Panc1 (cell line): ENCODE measurements at regions not wholly inside any gene's neighbourhood (a gene's known extent, or its start where the extent isn't known, plus 50 kb on each side); places are given as distances from the start of the nearest gene placed in this dataset.

Source experiments
- ATAC-seq: fragments of 200-7000 bp; cut with Tn5 transposase; 2 replicates; pipeline ENCODE4 v1.9.1; 2020; ENCODE audit warnings: mild to moderate bottlenecking, moderate library complexity
- BruUV-seq: library from RNA; stranded (reverse); fragments of 400-500 nt; replicated peaks from 2 replicates; lab custom pipeline; 2021; lab: Mats Ljungman, UMichigan
- CTCF ChIA-PET: fragments of 300-600 bp; sonication (Branson Sonifier 250); formaldehyde crosslinking; loops from one replicate; lab custom pipeline; 2022; ENCODE audit warnings: antibody characterized with exemption; lab: Charles Lee
- POLR2A ChIA-PET: fragments of 300-600 bp; sonication (Branson Sonifier 250); formaldehyde crosslinking; loops from one replicate; lab custom pipeline; 2022; ENCODE audit warnings: antibody characterized with exemption; lab: Charles Lee
- DNase-seq: peaks from one replicate; pipeline ENCODE4 v3.0.0-alpha.2; 2010; ENCODE audit warnings: low read depth, low spot score
- H3K27ac ChIP-seq: 2 replicates; pipeline ENCODE4 v1.5.1; 2011; ENCODE audit warnings: mild to moderate bottlenecking, low read length, inconsistent platforms
- H3K27me3 ChIP-seq: fragments of 200-500 bp; sonication (Bioruptor generic); 2 replicates; pipeline ENCODE4 v1.6.0; 2014; ENCODE audit warnings: low read length, inconsistent platforms; ENCODE audit not compliant: control insufficient read depth, insufficient read depth
- H3K36me3 ChIP-seq: fragments of 200-500 bp; sonication (Bioruptor generic); 2 replicates; pipeline ENCODE4 v1.5.1; 2014; ENCODE audit warnings: inconsistent platforms, mild to moderate bottlenecking, low read length, moderate library complexity; ENCODE audit not compliant: control insufficient read depth, insufficient read depth
- H3K4me1 ChIP-seq: 2 replicates; pipeline ENCODE4 v1.5.1; 2011; ENCODE audit warnings: inconsistent platforms, mild to moderate bottlenecking, low read length, moderate library complexity; ENCODE audit not compliant: control insufficient read depth, insufficient read depth
- H3K4me3 ChIP-seq, 2 experiments: 2 replicates each; pipeline ENCODE4 v1.5.1; 2011 to 2012; ENCODE audit warnings: low read depth in 2 of 2, low read length in 2 of 2, mild to moderate bottlenecking in 2 of 2, inconsistent platforms in 1 of 2, moderate library complexity in 1 of 2
- H3K9me3 ChIP-seq: fragments of 200-500 bp; sonication (Bioruptor generic); 2 replicates; pipeline ENCODE4 v1.5.1; 2014; ENCODE audit warnings: low read depth, mild to moderate bottlenecking, inconsistent platforms, low read length, moderate library complexity; ENCODE audit not compliant: control insufficient read depth, insufficient read depth
- POLR2AphosphoS5 ChIP-seq: IDR thresholded peaks from 2 replicates; pipeline ENCODE4 v1.6.1; 2012; ENCODE audit warnings: mild to moderate bottlenecking, low read depth, low read length, moderate library complexity
- SIN3A ChIP-seq: IDR thresholded peaks from 2 replicates; pipeline ENCODE4 v1.6.1; 2012; ENCODE audit warnings: low read depth, mild to moderate bottlenecking, low read length, moderate library complexity, borderline replicate concordance; ENCODE audit not compliant: insufficient read depth
- TCF7L2 ChIP-seq: IDR thresholded peaks from 2 replicates; pipeline ENCODE4 v1.6.1; 2011; ENCODE audit warnings: mild to moderate bottlenecking, low read depth, low read length, inconsistent platforms
- in situ Hi-C: cut with HindIII; loops from 2 replicates; pipeline ENCODE4 v1.10.0; 2016; ENCODE audit warnings: low sequenced_read_pairs, low pct_unique_long_range_greater_than_20kb
- intact Hi-C: fragments of 100-400 bp; cut with micrococcal nuclease; formaldehyde crosslinking; loops from one replicate; pipeline ENCODE4 v1.10.0; 2022; ENCODE audit not compliant: unreplicated experiment
- TF ChIP-seq, protein P1 (sequence below): fragments of 450-650 bp; IDR thresholded peaks from 2 replicates; pipeline ENCODE4 v1.5.1; 2017; ENCODE audit warnings: mild to moderate bottlenecking
- TF ChIP-seq, protein P2 (sequence below), 2 experiments: IDR thresholded peaks; 2 replicates each; pipeline ENCODE4 v1.6.1; 2011 to 2012; ENCODE audit warnings: low read depth in 2 of 2, control low read depth in 1 of 2, low read length in 1 of 2, mild to moderate bottlenecking in 1 of 2, moderate library complexity in 1 of 2; ENCODE audit not compliant: insufficient read depth in 1 of 2

DNA sequence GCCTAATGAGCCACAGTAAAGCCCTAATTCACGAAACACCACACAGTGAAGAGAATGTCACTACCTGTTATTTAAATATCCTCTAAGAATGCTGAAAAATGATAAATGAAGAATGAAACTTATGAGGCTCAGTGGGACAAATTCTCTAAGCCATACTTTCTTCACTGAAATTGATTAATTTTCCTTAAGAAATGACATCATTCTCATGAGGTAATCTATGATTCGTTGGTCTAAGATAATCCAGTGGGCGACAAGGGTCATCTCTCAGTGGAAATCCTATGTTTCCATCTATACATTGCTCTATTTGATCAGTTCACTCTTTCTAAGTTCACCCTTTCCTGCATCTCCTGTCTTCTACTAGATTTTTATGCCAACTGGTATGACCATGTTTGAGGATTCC, 330.4 kb upstream of the ANKRD30A start:
- no peaks in the 10 kb centered on the region; the same call in 1 of the 2 replicates for H3K27me3 ChIP-seq
- DNase-seq (no peak), ATAC-seq (no peak)
- no peaks in the 10 kb centered on the region for H3K9me3 ChIP-seq
- H3K36me3 ChIP-seq = no peaks in the 10 kb centered on the region
- no peak overlapping the region for H3K4me3 ChIP-seq
- ChIA-PET POLR2A (no interaction called here), CTCF (no interaction called here)
- no TSS peak for BruUV-seq
- intact Hi-C loops = no loop called here
- no peak overlapping the region for H3K27ac ChIP-seq
- in situ Hi-C loops = no loop called here
- no peak for TF ChIP-seq POLR2AphosphoS5
- no peak for TF ChIP-seq SIN3A
- no peak for TF ChIP-seq TCF7L2
- TF ChIP-seq, protein P1, sequence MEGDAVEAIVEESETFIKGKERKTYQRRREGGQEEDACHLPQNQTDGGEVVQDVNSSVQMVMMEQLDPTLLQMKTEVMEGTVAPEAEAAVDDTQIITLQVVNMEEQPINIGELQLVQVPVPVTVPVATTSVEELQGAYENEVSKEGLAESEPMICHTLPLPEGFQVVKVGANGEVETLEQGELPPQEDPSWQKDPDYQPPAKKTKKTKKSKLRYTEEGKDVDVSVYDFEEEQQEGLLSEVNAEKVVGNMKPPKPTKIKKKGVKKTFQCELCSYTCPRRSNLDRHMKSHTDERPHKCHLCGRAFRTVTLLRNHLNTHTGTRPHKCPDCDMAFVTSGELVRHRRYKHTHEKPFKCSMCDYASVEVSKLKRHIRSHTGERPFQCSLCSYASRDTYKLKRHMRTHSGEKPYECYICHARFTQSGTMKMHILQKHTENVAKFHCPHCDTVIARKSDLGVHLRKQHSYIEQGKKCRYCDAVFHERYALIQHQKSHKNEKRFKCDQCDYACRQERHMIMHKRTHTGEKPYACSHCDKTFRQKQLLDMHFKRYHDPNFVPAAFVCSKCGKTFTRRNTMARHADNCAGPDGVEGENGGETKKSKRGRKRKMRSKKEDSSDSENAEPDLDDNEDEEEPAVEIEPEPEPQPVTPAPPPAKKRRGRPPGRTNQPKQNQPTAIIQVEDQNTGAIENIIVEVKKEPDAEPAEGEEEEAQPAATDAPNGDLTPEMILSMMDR = no peak
- TF ChIP-seq, protein P2, sequence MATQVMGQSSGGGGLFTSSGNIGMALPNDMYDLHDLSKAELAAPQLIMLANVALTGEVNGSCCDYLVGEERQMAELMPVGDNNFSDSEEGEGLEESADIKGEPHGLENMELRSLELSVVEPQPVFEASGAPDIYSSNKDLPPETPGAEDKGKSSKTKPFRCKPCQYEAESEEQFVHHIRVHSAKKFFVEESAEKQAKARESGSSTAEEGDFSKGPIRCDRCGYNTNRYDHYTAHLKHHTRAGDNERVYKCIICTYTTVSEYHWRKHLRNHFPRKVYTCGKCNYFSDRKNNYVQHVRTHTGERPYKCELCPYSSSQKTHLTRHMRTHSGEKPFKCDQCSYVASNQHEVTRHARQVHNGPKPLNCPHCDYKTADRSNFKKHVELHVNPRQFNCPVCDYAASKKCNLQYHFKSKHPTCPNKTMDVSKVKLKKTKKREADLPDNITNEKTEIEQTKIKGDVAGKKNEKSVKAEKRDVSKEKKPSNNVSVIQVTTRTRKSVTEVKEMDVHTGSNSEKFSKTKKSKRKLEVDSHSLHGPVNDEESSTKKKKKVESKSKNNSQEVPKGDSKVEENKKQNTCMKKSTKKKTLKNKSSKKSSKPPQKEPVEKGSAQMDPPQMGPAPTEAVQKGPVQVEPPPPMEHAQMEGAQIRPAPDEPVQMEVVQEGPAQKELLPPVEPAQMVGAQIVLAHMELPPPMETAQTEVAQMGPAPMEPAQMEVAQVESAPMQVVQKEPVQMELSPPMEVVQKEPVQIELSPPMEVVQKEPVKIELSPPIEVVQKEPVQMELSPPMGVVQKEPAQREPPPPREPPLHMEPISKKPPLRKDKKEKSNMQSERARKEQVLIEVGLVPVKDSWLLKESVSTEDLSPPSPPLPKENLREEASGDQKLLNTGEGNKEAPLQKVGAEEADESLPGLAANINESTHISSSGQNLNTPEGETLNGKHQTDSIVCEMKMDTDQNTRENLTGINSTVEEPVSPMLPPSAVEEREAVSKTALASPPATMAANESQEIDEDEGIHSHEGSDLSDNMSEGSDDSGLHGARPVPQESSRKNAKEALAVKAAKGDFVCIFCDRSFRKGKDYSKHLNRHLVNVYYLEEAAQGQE (IDR thresholded peaks at IDR 0.05; ENCODE audit: insufficient read depth in 1 of 2, low read depth in 2 of 2, low read length in 1 of 2) = no peak
- no peaks in the 10 kb centered on the region for H3K4me1 ChIP-seq

DNA sequence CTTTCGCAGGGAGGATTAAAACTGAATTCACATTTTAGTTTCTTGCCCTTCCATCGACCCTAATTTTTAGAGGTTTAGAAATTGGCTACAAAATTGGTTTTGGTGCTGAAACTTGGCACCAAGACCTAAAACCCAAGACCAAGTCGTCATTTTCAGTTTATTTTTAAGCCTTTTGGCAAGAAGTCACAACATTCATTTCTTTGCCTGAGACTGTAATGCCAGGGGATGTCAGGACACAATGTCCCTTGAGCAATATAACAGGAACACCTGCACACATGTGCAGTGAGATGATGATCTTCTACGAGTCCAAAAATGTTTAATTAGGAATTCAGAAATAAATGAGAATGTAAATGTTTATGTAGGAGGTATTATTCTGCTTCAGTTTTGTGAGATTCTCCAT, 335.4 kb upstream of the ANKRD30A start:
- no peak for ATAC-seq

More for the DNA sequence above, 335.4 kb upstream of the ANKRD30A start:
- in situ Hi-C loops = no loop called here
- POLR2A ChIA-PET = interaction anchor here (0.7 kb wide), 1 partner anchor 11 kb away, joined by 12 read pairs; no protein-coding TSS in a partner anchor
- H3K9me3 ChIP-seq = no peaks in the 10 kb centered on the region
- H3K27me3 ChIP-seq = no peaks in the 10 kb centered on the region; the same call in 1 of the 2 replicates
- H3K4me3 ChIP-seq = no peak overlapping the region
- intact Hi-C loops = no loop called here
- H3K27ac ChIP-seq = no peak overlapping the region
- no peaks in the 10 kb centered on the region for H3K36me3 ChIP-seq
- BruUV-seq = no TSS peak
- DNase-seq = no peak
- TF ChIP-seq, protein P2 (IDR thresholded peaks at IDR 0.05; ENCODE audit: insufficient read depth in 1 of 2, low read depth in 2 of 2, low read length in 1 of 2) = no peak
- TF ChIP-seq, protein P1 = no peak
- no peak for TF ChIP-seq SIN3A
- no peak for TF ChIP-seq TCF7L2
- no peak for TF ChIP-seq POLR2AphosphoS5
- no peaks in the 10 kb centered on the region for H3K4me1 ChIP-seq
- CTCF ChIA-PET = no interaction called here
